ENCODE measurements at regions not wholly inside any gene's neighbourhood (a gene's known extent, or its start where the extent isn't known, plus 50 kb on each side); places are given as distances from the start of the nearest gene placed in this dataset.

DNA sequence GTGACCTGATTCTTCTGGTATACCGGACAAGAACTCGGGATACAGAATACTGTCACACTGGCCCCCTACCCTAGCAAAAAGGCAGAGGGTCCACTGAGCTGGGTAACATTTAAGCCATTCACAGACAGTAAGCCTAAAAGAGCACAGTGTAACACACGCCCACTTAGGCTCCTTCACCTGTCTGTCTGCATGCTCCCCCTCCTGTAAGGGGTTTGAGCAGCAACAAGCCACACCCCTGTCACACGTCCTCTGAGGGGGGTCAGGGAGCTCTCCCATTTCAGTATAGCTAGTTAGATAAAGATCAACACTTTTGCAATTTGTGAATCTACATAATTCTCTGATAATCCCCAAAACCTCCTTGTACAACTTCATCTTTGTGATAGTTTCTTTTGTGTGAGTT is 586.3 kb upstream of the LMCD1 start:
- DNase-seq = no peak

GRCh38 chr3:7917443-7918151 is 584.0 kb upstream of the LMCD1 start:
- DNase-seq = no peak

DNA sequence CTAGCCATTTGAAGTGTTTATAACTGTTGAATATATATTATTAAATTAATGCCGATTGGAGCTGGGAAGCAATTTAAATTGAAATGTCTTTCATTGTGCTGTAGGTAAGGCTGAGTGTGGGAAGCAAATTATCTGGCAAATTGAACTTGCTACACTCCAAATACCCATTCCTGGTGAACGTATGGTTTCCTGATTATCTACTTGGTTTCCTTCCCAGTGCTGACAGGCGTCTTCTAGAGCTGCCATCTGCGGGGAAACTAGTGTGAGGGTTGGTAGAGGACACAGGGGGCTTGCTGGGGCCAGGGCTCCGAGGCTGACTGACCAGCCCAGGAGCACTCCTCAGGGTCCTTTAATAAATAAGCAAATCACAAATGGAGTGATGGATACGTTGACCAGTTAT is 581.4 kb upstream of the LMCD1 start:
- no peak for DNase-seq

- DNase-seq = no peak
Observed at GRCh38 chr3:7924228-7924627, 577.4 kb upstream of the LMCD1 start.

GRCh38 chr3:7927015-7927414 is 574.6 kb upstream of the LMCD1 start:
- no peak for DNase-seq

DNA sequence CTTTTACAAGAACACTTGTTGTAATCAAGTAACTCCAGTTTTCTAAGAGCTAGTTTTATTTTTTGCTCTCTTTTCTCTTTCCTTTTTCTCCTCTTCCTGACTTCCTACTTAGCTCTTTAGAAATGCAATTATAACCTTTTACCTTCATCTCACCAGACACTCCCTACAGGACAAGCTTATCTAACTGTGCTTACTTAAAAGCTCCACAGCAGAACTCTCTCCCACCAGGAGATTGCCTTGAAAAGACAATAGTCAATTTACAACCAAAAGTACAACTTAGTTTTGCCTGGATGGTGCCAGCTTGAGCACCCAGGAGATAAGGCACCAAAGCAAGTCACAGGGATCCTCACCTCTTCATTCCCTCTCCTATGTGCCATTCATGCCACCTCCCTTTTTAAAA is 573.8 kb upstream of the LMCD1 start:
- DNase-seq = no peak

DNA sequence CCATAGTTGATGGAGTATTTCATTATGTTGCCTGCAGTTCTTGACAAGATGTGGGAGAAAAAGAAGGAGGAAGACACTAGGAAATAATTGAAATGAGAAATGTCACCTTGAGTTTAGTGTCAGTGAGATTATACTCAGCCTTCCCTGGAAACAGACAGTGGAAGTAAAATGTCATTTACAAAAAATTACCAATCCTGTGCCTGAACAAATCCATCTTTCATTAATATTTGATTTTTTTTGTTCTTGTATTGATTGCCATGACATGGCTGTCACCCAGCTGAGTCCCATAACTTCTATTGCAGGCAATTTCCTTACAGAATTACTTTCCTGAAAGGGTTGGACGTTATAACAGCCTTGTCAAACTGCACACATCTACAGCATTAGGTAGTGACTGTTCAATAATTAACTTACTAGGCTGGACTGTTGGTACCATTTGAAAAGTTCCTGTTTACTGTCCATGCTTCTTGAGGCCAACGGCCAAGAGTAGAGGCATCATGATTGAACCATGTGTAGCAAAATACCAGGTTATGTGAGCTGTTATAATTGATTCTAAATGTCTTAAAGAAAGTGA is 572.2 kb upstream of the LMCD1 start:
- no peak for DNase-seq

DNA sequence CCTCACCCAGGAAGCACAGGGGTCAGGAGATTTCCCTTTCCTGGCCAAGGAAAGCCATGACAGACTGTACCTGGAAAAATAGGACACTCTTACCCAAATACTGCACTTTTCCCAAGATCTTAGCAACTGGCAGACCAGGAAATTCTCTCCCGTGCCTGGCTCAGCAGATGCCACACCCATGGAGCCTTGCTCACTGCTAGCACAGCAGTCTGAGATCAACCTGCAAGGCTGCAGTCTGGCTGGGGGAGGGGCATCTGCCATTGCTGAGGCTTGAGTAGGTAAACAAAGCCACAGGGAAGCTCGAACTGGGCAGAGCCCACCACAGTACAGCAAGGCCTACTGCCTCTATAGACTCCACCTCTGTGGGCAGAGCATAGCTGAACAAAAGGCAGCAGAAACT is 567.3 kb upstream of the LMCD1 start:
- DNase-seq = no peak

DNA sequence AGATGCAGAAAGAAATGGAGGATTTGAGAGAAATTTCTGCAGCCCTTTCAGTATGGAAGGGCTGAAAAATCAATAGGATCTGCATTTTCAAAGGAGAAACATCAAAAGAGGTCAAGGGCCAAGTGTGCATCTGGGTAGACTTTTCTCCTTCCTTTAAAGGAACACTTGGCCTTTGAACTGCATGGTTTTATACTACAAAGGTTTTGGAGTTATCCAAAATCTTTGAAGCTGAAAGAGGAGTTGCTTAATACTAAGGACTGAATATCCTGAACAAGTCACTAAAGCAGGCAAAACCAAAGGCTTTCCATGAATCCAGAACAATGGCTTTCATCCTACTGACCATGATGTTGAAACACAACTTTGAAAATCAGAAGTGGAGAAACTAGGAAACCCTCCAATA is 553.7 kb upstream of the LMCD1 start:
- no peak for DNase-seq

GRCh38 chr3:7950890-7951289 is 550.7 kb upstream of the LMCD1 start:
- no peak for DNase-seq

GRCh38 chr3:7953449-7954014 is 548.1 kb upstream of the LMCD1 start:
- no peak for DNase-seq

- DNase-seq = no peak
Observed at GRCh38 chr3:7957024-7957423, 544.6 kb upstream of the LMCD1 start.

GRCh38 chr3:7959094-7959493 is 542.5 kb upstream of the LMCD1 start:
- no peak for DNase-seq

DNA sequence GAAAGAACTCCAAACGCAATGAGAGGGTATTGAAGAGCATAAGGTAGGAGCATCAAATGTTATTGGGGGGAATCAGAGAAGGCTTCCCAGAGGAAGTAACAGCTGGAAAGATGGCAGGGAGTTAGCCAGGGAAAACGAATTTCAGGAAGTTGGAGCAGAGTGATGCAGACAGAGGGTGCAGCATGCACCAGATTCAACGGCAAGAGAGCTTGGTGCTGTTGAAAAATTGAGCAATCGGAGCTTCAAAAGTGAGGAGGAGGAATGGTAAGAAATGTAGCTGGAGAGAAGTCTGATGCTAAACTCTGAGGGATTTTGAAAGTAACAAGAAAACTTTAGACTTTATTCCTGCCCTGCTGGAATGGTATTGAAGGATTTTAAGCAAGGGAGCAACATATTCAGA is 541.0 kb upstream of the LMCD1 start:
- no peak for DNase-seq

GRCh38 chr3:7962301-7962700 is 539.3 kb upstream of the LMCD1 start:
- no peak for DNase-seq

DNA sequence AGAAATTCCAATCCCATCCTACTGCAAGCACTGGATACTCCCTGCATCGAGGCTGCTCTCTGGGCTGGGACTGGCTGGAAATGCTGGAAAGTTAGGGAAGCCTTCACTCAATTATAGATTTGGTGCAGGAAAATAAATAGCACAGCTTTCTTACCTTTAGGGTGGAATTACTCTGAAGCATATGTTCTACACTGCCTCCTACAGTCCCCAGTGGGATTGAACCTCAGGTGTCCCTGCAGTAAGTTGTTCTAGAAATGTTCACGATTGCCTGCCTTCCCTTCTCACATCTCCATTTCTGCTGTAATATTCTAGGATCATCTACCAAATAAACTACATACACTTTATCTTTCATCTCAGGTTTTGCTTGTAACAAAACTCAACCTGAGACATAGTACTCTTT is 536.7 kb upstream of the LMCD1 start:
- DNase-seq = no peak

- no peak for DNase-seq
Observed at GRCh38 chr3:7973006-7973405, 528.6 kb upstream of the LMCD1 start.

- DNase-seq = no peak
Observed at GRCh38 chr3:7977245-7978086, 524.2 kb upstream of the LMCD1 start.

DNA sequence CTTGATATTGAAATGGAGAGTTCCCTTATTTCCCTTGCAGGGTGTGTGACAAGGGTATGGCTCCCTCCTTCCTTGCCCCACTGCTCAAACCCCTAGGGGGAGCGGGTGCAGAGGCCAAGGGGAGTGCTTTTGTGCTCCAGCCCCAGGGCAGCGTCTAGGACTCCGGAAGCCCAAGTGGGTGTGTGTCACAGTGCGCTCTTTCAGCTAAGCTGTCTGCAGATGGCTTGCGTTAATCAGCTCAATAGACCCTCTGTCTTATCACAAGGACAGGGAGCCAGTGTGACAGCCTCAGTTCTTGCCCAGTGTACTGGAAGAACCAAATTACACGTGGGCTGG is 523.6 kb upstream of the LMCD1 start:
- DNase-seq = no peak

- DNase-seq = no peak
Observed at GRCh38 chr3:7982126-7982525, 519.5 kb upstream of the LMCD1 start.

GRCh38 chr3:7999384-7999783 is 502.2 kb upstream of the LMCD1 start:
- no peak for DNase-seq

- no peak for DNase-seq
Observed at GRCh38 chr3:8001307-8001706, 500.3 kb upstream of the LMCD1 start.

- no peak for DNase-seq
Observed at GRCh38 chr3:8001712-8002111, 499.9 kb upstream of the LMCD1 start.

- DNase-seq = no peak
Observed at GRCh38 chr3:8011902-8012301, 489.7 kb upstream of the LMCD1 start.

Data from NK-92 treated with Interleukin-12 subunit alpha and Interleukin-12 subunit beta, amount 100 ng/mL, for 24 hours (cell line).